Fibroblast of lung (primary cell): ENCODE measurements at regions not wholly inside any gene's neighbourhood (a gene's known extent, or its start where the extent isn't known, plus 50 kb on each side); places are given as distances from the start of the nearest gene placed in this dataset.

Source experiments
- DNase-seq, 2 donors: peaks; one replicate each; pipeline versions ENCODE4 v3.0.0 to v3.0.0-alpha.2; 2010; ENCODE audit warnings: low read depth in 2 of 2
- H2AFZ ChIP-seq: 2 replicates; pipeline ENCODE4 v1.5.1; 2012; ENCODE audit warnings: low read length, control low read depth, inconsistent platforms
- H3K27ac ChIP-seq: 2 replicates; pipeline ENCODE4 v1.5.1; 2011; ENCODE audit warnings: low read length, control low read depth; ENCODE audit not compliant: insufficient read depth
- H3K27me3 ChIP-seq: 2 replicates; pipeline ENCODE4 v1.5.1; 2011; ENCODE audit warnings: mild to moderate bottlenecking, low read length; ENCODE audit not compliant: control insufficient read depth, insufficient read depth
- H3K36me3 ChIP-seq: 2 replicates; pipeline ENCODE4 v1.5.1; 2011; ENCODE audit warnings: low read length; ENCODE audit not compliant: control insufficient read depth, insufficient read depth
- H3K4me1 ChIP-seq: 2 replicates; pipeline ENCODE4 v1.5.1; 2011; ENCODE audit warnings: low read length; ENCODE audit not compliant: control insufficient read depth, insufficient read depth; ENCODE audit errors: extremely low read depth
- H3K4me2 ChIP-seq: 2 replicates; pipeline ENCODE4 v1.5.1; 2011; ENCODE audit warnings: low read length, control low read depth; ENCODE audit not compliant: insufficient read depth; ENCODE audit errors: extremely low read depth
- H3K4me3 ChIP-seq, 4 experiments: fragments of 200-600 bp in 1 of 4; sonication (generic) in 1 of 4; replicated peaks in 1 of 4; 2 replicates each; pipeline ENCODE4 v1.5.1; 2011 to 2016; ENCODE audit warnings: low read length in 4 of 4, low read depth in 3 of 4, mild to moderate bottlenecking in 3 of 4, control low read depth in 2 of 4, inconsistent platforms in 1 of 4, mixed read lengths in 1 of 4; ENCODE audit not compliant: insufficient read depth in 1 of 4; ENCODE audit errors: control extremely low read depth in 1 of 4
- H3K79me2 ChIP-seq: 2 replicates; pipeline ENCODE4 v1.5.1; 2012; ENCODE audit warnings: mild to moderate bottlenecking, low read length, inconsistent platforms; ENCODE audit not compliant: control insufficient read depth, insufficient read depth
- H3K9ac ChIP-seq: 2 replicates; pipeline ENCODE4 v1.5.1; 2011; ENCODE audit warnings: mild to moderate bottlenecking, low read length, control low read depth; ENCODE audit not compliant: insufficient read depth
- H3K9me3 ChIP-seq: 2 replicates; pipeline ENCODE4 v1.5.1; 2012; ENCODE audit warnings: low read depth, low read length; ENCODE audit not compliant: control insufficient read depth, insufficient read depth
- H4K20me1 ChIP-seq: 2 replicates; pipeline ENCODE4 v1.5.1; 2011; ENCODE audit warnings: low read length; ENCODE audit not compliant: control insufficient read depth, insufficient read depth; ENCODE audit errors: extremely low read depth
- CTCF ChIP-seq, 2 donors: IDR thresholded peaks in 1 of 2; conservative IDR thresholded peaks in 1 of 2; 1 replicate in 1 of 2; 2 replicates in 1 of 2; pipeline ENCODE4 v1.5.1; 2011 to 2012; ENCODE audit warnings: low read length in 2 of 2, control low read depth in 1 of 2, inconsistent platforms in 1 of 2, low read depth in 1 of 2, mild to moderate bottlenecking in 1 of 2
- EZH2 ChIP-seq: IDR thresholded peaks from 2 replicates; pipeline ENCODE4 v1.5.1; 2012; ENCODE audit warnings: low read length, control low read depth, mild to moderate bottlenecking; ENCODE audit errors: missing control alignments

- Histone ChIP-seq H3K36me3 (no peaks in the 10 kb centered on the region), H3K27me3 (no peaks in the 10 kb centered on the region), H3K27ac (no peak overlapping the region), H3K79me2 (no peaks in the 10 kb centered on the region), H3K4me2 (no peak overlapping the region), H4K20me1 (no peaks in the 10 kb centered on the region), H2AFZ (no peak overlapping the region), H3K4me3 (no peak overlapping the region), H3K9ac (no peak overlapping the region), H3K4me1 (no peaks in the 10 kb centered on the region), H3K9me3 (no peaks in the 10 kb centered on the region)
- DNase-seq, result no peak
- TF ChIP-seq CTCF (conservative IDR thresholded peaks at IDR 0.05 in 1 of 2, IDR thresholded peaks at IDR 0.05 in 1 of 2; ENCODE audit: low read depth in 1 of 2, low read length in 2 of 2) (no peak), EZH2 (no peak)
Observed at GRCh38 chr10:91154842-91155241, 65.6 kb upstream of the PCGF5 start.

- TF ChIP-seq CTCF (conservative IDR thresholded peaks at IDR 0.05 in 1 of 2, IDR thresholded peaks at IDR 0.05 in 1 of 2; ENCODE audit: low read depth in 1 of 2, low read length in 2 of 2), result no peak
- TF ChIP-seq EZH2, result no peak
- Histone ChIP-seq H4K20me1 (no peaks in the 10 kb centered on the region), H3K27me3 (no peaks in the 10 kb centered on the region), H3K4me3 (no peak overlapping the region), H3K36me3 (no peaks in the 10 kb centered on the region), H3K27ac (no peak overlapping the region), H3K9me3 (no peaks in the 10 kb centered on the region), H3K9ac (no peak overlapping the region), H3K79me2 (no peaks in the 10 kb centered on the region), H2AFZ (no peak overlapping the region), H3K4me2 (no peak overlapping the region), H3K4me1 (no peaks in the 10 kb centered on the region)
- no peak for DNase-seq
Observed at GRCh38 chr10:91156196-91156595, 64.3 kb upstream of the PCGF5 start.

DNA sequence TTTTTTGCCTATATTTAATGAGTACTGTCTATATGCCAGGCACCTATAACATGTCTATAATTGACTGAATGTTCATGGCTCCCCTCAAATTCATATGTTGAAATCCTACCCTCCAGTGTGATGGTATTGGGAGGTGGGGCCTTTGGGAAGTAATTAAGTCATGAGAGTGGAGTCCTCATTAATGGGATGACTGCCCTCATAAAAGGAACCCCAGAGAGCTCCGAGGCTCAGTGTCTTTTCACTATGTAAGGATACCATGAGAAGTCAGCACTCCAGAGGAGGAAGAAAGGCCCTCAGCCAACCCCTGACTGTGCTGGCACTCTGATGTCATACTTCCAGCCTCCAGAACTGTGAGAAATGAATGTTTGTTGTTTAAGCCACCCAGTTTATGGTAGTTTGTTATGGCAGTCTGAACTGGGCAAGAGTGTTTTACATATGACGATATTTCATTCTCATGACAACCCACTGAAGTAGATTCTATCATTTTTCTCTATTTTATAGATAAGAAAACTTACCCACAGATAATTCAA, 61.1 kb upstream of the PCGF5 start:
- Histone ChIP-seq H3K27me3 (no peaks in the 10 kb centered on the region), H3K9me3 (no peaks in the 10 kb centered on the region), H3K79me2 (no peaks in the 10 kb centered on the region), H3K4me2 (no peak overlapping the region), H4K20me1 (no peaks in the 10 kb centered on the region), H3K4me1 (peaks cover 8% of the 10 kb centered on the region), H3K4me3 (no peak overlapping the region), H2AFZ (no peak overlapping the region), H3K27ac (no peak overlapping the region), H3K36me3 (no peaks in the 10 kb centered on the region), H3K9ac (no peak overlapping the region)
- TF ChIP-seq CTCF (conservative IDR thresholded peaks at IDR 0.05 in 1 of 2, IDR thresholded peaks at IDR 0.05 in 1 of 2; ENCODE audit: low read depth in 1 of 2, low read length in 2 of 2) (no peak), EZH2 (no peak)
- DNase-seq, result no peak
